Naive thymus-derived CD4-positive, alpha-beta T cell (primary cell): ENCODE measurements at regions not wholly inside any gene's neighbourhood (a gene's known extent, or its start where the extent isn't known, plus 50 kb on each side); places are given as distances from the start of the nearest gene placed in this dataset.

Experiments used
- ATAC-seq: fragments of 150-1000 bp; cut with Tn5 transposase; 2 replicates; pipeline ENCODE4 v1.10.0; 2021; ENCODE audit warnings: mild to moderate bottlenecking, moderate library complexity
- CTCF ChIA-PET: fragments of 350-600 bp; sonication (Branson Sonifier 250); formaldehyde crosslinking; loops from one replicate; lab custom pipeline; 2021; ENCODE audit warnings: antibody characterized with exemption; lab: Charles Lee
- POLR2A ChIA-PET: fragments of 350-600 bp; sonication (Branson Sonifier 250); formaldehyde crosslinking; loops from one replicate; lab custom pipeline; 2021; ENCODE audit warnings: antibody characterized with exemption, inconsistent platforms; lab: Charles Lee
- DNase-seq, 9 donors: peaks; one replicate each; pipeline versions ENCODE4 v3.0.0 to v3.0.0-alpha.2; 2020 to 2022; ENCODE audit warnings: mixed read lengths in 1 of 9
- H3K27ac ChIP-seq: one replicate; pipeline ENCODE4 v1.7.0; 2013; ENCODE audit warnings: mild to moderate bottlenecking, low read depth, low read length, moderate library complexity
- H3K27me3 ChIP-seq, 2 donors: one replicate each; pipeline ENCODE4 v1.7.0; 2013; ENCODE audit warnings: low read length in 2 of 2, mild to moderate bottlenecking in 2 of 2, moderate library complexity in 2 of 2; ENCODE audit not compliant: control insufficient read depth in 2 of 2, insufficient read depth in 2 of 2
- H3K36me3 ChIP-seq, 3 experiments: 1 replicate in 2 of 3; 2 replicates in 1 of 3; pipeline ENCODE4 v1.7.0; 2013; ENCODE audit warnings: low read length in 3 of 3, mild to moderate bottlenecking in 3 of 3, moderate library complexity in 1 of 3; ENCODE audit not compliant: insufficient read depth in 3 of 3, control insufficient read depth in 2 of 3
- H3K4me1 ChIP-seq, 2 donors: one replicate each; pipeline ENCODE4 v1.7.0; 2013; ENCODE audit warnings: low read length in 2 of 2, mild to moderate bottlenecking in 2 of 2, moderate library complexity in 1 of 2; ENCODE audit not compliant: control insufficient read depth in 2 of 2, insufficient read depth in 2 of 2
- H3K4me3 ChIP-seq: 2 replicates; pipeline ENCODE4 v1.7.0; 2013; ENCODE audit warnings: mild to moderate bottlenecking, low read length
- H3K9me3 ChIP-seq, 3 experiments: 1 replicate in 2 of 3; 2 replicates in 1 of 3; pipeline ENCODE4 v1.7.0; 2013; ENCODE audit warnings: low read length in 3 of 3; ENCODE audit not compliant: control insufficient read depth in 2 of 3
- H3K27ac Mint-ChIP-seq, 9 donors: one replicate each; pipeline ENCODE4 v1.8.0; 2020 to 2022; ENCODE audit warnings: mixed read lengths in 9 of 9, mild to moderate bottlenecking in 8 of 9, moderate library complexity in 5 of 9, inconsistent platforms in 2 of 9
- H3K27me3 Mint-ChIP-seq, 5 donors: one replicate each; pipeline ENCODE4 v1.8.0; 2021 to 2022; ENCODE audit warnings: mixed read lengths in 5 of 5, mild to moderate bottlenecking in 1 of 5
- H3K36me3 Mint-ChIP-seq, 5 donors: one replicate each; pipeline ENCODE4 v1.8.0; 2020 to 2022; ENCODE audit warnings: mixed read lengths in 5 of 5, mild to moderate bottlenecking in 3 of 5, inconsistent platforms in 1 of 5
- H3K4me1 Mint-ChIP-seq, 7 donors: one replicate each; pipeline ENCODE4 v1.8.0; 2020 to 2022; ENCODE audit warnings: mixed read lengths in 7 of 7, mild to moderate bottlenecking in 3 of 7, inconsistent platforms in 1 of 7
- H3K4me3 Mint-ChIP-seq, 10 donors: one replicate each; pipeline ENCODE4 v1.8.0; 2020 to 2022; ENCODE audit warnings: mild to moderate bottlenecking in 10 of 10, mixed read lengths in 10 of 10, moderate library complexity in 6 of 10, inconsistent platforms in 2 of 10
- H3K9me3 Mint-ChIP-seq, 11 donors: one replicate each; pipeline ENCODE4 v1.8.0; 2020 to 2022; ENCODE audit warnings: mixed read lengths in 11 of 11, mild to moderate bottlenecking in 4 of 11, inconsistent platforms in 1 of 11, moderate library complexity in 1 of 11
- intact Hi-C, 2 donors: fragments of 100-400 bp; cut with micrococcal nuclease; formaldehyde crosslinking; loops; one replicate each; pipeline ENCODE4 v1.15.1; 2023

DNA sequence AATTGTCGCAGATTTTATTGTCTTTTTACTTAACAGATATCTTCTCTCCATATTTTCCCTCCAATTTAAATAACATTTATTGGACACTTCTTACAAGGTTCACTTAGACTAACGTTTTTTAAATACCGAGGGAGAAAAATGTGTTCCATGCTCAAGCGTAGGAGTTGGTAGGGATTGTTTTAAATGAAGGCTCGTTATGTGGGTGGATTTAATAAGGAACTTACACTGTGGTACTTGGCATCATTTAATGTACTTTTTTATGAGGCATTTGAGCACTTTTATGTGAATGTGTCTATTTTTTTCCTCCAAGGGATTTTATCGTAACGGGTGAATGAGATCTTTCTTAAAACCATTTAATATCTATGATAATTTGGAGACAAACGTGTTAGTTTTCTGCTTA lies 125.0 kb upstream of the MTHFD1L start:
- CTCF ChIA-PET = no interaction called here
- no peak overlapping the region for H3K27ac ChIP-seq
- peaks cover 0 to 12% (median 5%) of the 10 kb centered on the region in 5 donors for H3K27me3 Mint-ChIP-seq
- no peaks in the 10 kb centered on the region for H3K9me3 Mint-ChIP-seq
- H3K4me1 Mint-ChIP-seq = no peaks in the 10 kb centered on the region
- POLR2A ChIA-PET = no interaction called here
- H3K27ac Mint-ChIP-seq = no peak overlapping the region
- H3K4me3 ChIP-seq = no peak overlapping the region
- no peak for ATAC-seq
- H3K27me3 ChIP-seq = no peaks in the 10 kb centered on the region
- no peaks in the 10 kb centered on the region for H3K36me3 ChIP-seq
- DNase-seq = no peak
- intact Hi-C loops = no loop called here
- H3K36me3 Mint-ChIP-seq = no peaks in the 10 kb centered on the region
- no peaks in the 10 kb centered on the region for H3K9me3 ChIP-seq
- H3K4me1 ChIP-seq = no peaks in the 10 kb centered on the region
- H3K4me3 Mint-ChIP-seq = no peak overlapping the region

DNA sequence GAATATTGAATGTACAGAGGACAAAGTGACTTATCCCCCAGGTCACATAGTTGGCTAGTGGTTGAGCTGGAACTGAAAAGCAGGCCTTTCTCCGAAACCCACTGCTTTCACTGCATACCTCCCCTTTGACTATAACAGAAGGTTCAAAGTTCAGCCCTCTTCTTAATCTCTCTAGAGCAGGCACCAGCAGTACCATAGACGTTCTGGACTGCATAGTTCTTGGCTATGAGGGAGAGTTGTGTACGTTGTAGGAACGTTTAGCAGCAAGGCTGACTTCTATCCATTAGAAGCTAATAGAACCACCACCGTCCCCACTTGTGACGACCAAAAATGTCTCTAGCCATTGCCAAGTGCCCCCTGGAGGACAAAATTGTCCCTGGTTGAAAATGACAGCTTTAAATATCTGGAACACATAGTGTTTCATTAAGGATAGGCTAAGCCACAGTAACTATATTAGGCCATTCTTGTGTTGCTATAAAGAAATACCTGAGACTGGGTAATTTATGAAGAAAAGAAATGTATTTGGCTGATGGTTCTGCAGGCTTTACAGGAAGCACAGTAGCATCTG lies 123.8 kb upstream of the MTHFD1L start:
- no peak overlapping the region for H3K4me3 Mint-ChIP-seq
- Histone ChIP-seq H3K27me3 (no peaks in the 10 kb centered on the region), H3K36me3 (no peaks in the 10 kb centered on the region), H3K9me3 (no peaks in the 10 kb centered on the region), H3K4me1 (no peaks in the 10 kb centered on the region), H3K27ac (no peak overlapping the region), H3K4me3 (no peak overlapping the region)
- no peaks in the 10 kb centered on the region for H3K9me3 Mint-ChIP-seq
- no peak overlapping the region for H3K27ac Mint-ChIP-seq
- ATAC-seq = no peak
- no peaks in the 10 kb centered on the region for H3K36me3 Mint-ChIP-seq
- intact Hi-C loops = loop anchor here (1.0 kb wide), 1 partner anchor 323 kb away; no protein-coding TSS in a partner anchor
- DNase-seq = no peak
- no peaks in the 10 kb centered on the region for H3K4me1 Mint-ChIP-seq
- H3K27me3 Mint-ChIP-seq = peaks cover 3 to 14% (median 11%) of the 10 kb centered on the region in 5 donors
- ChIA-PET CTCF (no interaction called here), POLR2A (no interaction called here)

DNA sequence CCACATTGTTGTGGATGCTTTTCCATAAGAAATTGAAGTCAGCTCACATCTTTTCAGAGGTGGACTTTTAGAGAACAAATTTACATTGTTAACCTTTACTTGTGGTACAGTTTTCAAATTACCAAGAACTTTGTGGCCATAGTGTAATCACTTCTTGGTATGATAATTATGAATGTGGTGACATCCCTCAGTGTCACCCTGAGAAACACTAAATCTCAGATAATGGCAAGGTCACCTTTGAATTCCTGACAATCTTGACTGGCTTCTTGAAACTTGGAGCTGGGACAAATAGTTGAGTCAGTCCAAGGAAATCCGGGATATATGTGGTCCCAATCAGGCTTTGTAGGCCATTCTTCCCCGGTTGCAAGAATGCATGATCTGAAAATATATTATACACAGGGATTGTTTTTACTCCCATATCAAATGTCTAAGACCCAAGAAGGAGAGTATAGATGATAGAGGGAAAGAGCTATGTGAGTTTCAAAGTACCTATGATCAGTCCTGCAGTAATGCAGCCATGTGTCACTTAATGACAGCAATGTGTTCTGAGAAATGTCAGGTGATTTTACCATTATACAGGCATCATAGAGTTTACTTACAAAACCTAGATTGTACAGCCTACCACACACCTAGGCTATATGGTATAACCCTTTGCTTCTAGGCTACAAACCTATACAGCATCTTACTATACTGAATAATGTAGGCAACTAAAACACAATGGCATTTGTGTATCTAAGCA lies 120.8 kb upstream of the MTHFD1L start:
- intact Hi-C loops = no loop called here

DNA sequence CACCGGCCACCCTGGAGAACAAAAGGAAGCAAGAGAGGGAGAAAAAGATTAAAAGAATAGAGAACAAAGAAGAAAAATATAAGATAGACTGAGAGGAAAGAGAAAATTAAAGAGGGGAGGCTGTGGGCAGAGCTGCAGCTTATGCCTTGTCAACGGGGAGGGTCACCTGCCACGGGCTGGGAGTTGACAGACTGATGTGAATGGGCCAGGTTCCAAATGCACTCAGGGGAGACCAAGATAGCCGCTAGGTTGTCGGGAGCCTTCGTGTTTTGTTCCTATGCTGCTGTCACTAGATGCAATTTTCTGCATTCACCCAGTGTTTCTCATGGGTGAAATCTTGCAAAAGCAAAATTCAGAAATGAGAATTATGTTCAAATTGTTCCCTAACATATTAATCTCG lies 119.6 kb upstream of the MTHFD1L start:
- intact Hi-C loops = no loop called here
- no peak overlapping the region for H3K27ac ChIP-seq
- Mint-ChIP-seq H3K4me1 (no peaks in the 10 kb centered on the region), H3K36me3 (no peaks in the 10 kb centered on the region), H3K9me3 (peaks cover 0 to 3% (median 0%) of the 10 kb centered on the region in 11 donors), H3K27ac (no peak overlapping the region), H3K27me3 (peaks cover 0 to 11% (median 10%) of the 10 kb centered on the region in 5 donors), H3K4me3 (no peak overlapping the region)
- DNase-seq (no peak), ATAC-seq (no peak)
- ChIA-PET CTCF (no interaction called here), POLR2A (no interaction called here)
- no peaks in the 10 kb centered on the region for H3K36me3 ChIP-seq
- H3K4me1 ChIP-seq = no peaks in the 10 kb centered on the region
- no peaks in the 10 kb centered on the region for H3K9me3 ChIP-seq
- no peak overlapping the region for H3K4me3 ChIP-seq
- H3K27me3 ChIP-seq = no peaks in the 10 kb centered on the region

More for the DNA sequence above, 120.8 kb upstream of the MTHFD1L start:
- H3K4me3 ChIP-seq = no peak overlapping the region
- H3K27me3 ChIP-seq = no peaks in the 10 kb centered on the region
- DNase-seq = no peak
- no peaks in the 10 kb centered on the region for H3K36me3 ChIP-seq
- CTCF ChIA-PET = no interaction called here
- Mint-ChIP-seq H3K27ac (no peak overlapping the region), H3K27me3 (peaks cover 5 to 16% (median 11%) of the 10 kb centered on the region in 5 donors), H3K4me1 (no peaks in the 10 kb centered on the region), H3K9me3 (peaks cover 0 to 3% (median 0%) of the 10 kb centered on the region in 11 donors), H3K4me3 (no peak overlapping the region), H3K36me3 (no peaks in the 10 kb centered on the region)
- no peak for ATAC-seq
- no peaks in the 10 kb centered on the region for H3K9me3 ChIP-seq
- POLR2A ChIA-PET = no interaction called here
- H3K27ac ChIP-seq = no peak overlapping the region
- no peaks in the 10 kb centered on the region for H3K4me1 ChIP-seq

DNA sequence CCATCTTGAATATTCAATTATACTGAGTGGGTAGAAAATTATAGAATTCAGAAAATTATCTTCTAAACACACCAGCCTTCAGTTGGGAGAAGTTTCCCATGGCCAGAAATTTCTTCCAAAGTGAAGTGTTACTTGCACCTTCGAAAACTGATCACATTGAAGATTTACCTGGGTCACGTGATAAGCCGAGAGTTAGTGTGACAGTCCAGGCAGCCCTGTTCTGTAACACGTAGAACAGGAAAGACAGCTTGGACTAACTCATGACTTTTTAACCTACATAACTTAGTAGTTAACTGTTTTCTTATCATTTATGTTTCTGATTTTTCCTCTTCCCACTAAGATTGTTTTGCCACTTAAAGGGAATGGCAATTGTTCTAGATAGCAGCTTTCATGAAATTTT lies 118.3 kb upstream of the MTHFD1L start:
- intact Hi-C loops = no loop called here
- Histone ChIP-seq H3K4me3 (no peak overlapping the region), H3K27me3 (no peaks in the 10 kb centered on the region), H3K27ac (no peak overlapping the region), H3K4me1 (no peaks in the 10 kb centered on the region), H3K9me3 (no peaks in the 10 kb centered on the region), H3K36me3 (no peaks in the 10 kb centered on the region)
- ATAC-seq (no peak), DNase-seq (no peak)
- Mint-ChIP-seq H3K4me3 (no peak overlapping the region), H3K36me3 (no peaks in the 10 kb centered on the region), H3K27ac (no peak overlapping the region), H3K9me3 (peaks cover 0 to 3% (median 0%) of the 10 kb centered on the region in 11 donors), H3K27me3 (peaks cover 0 to 10% (median 7%) of the 10 kb centered on the region in 5 donors), H3K4me1 (no peaks in the 10 kb centered on the region)
- ChIA-PET POLR2A (no interaction called here), CTCF (no interaction called here)

DNA sequence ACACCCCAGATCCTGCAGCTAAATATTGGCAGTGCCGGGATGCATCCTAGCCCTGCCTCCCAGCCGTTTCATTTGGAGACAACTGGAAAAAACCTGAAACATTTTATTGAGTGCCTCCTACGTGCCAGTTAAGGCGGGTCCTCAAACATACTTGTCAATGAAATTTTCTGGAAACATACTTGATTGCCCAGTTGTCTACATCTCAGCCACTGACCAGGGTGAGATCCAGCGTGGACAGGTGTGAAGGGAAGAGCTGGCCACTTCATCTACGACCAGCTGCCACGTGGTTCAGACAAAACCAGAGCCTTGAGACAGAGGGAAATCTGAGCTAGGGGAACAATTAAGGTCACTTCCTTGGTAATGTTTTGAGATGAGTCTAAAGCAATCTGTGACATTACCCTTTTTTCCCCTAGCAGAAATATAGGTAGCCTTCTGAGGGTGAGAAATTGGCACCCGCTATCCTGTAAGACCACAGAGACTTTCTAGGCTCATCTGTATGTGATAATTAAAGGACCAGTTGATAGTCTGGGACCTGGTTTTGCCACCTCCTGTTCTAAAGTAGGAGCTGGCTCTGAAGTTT lies 116.3 kb upstream of the MTHFD1L start:
- intact Hi-C loops = no loop called here
- Mint-ChIP-seq H3K27me3 (peaks cover 0 to 10% (median 7%) of the 10 kb centered on the region in 5 donors), H3K4me3 (no peak overlapping the region), H3K9me3 (peaks cover 0 to 3% (median 0%) of the 10 kb centered on the region in 11 donors), H3K4me1 (peaks cover 0 to 3% (median 0%) of the 10 kb centered on the region in 7 donors), H3K36me3 (no peaks in the 10 kb centered on the region), H3K27ac (no peak overlapping the region)
- H3K9me3 ChIP-seq = no peaks in the 10 kb centered on the region
- no peak overlapping the region for H3K27ac ChIP-seq
- H3K4me1 ChIP-seq = no peaks in the 10 kb centered on the region
- no peaks in the 10 kb centered on the region for H3K36me3 ChIP-seq
- ChIA-PET POLR2A (no interaction called here), CTCF (no interaction called here)
- no peaks in the 10 kb centered on the region for H3K27me3 ChIP-seq
- no peak overlapping the region for H3K4me3 ChIP-seq
- DNase-seq (no peak), ATAC-seq (no peak)
